ENCODE measurements at regions not wholly inside any gene's neighbourhood (a gene's known extent, or its start where the extent isn't known, plus 50 kb on each side); places are given as distances from the start of the nearest gene placed in this dataset.
"Not testable (repeated sequence)": the region's sequence is repeated elsewhere in the genome, so short reads cannot be mapped to it uniquely, and the experiment has no call there.

- no peak for DNase-seq (ENCODE audit: low spot score)
Observed at GRCh38 chr5:52255308-52255707, 532.4 kb upstream of the ITGA1 start.

GRCh38 chr5:52262844-52263243, 524.9 kb upstream of the ITGA1 start:
- DNase-seq (ENCODE audit: low spot score): no peak

GRCh38 chr5:52269401-52269800, 518.3 kb upstream of the ITGA1 start:
- DNase-seq (ENCODE audit: low spot score): no peak

- DNase-seq (ENCODE audit: low spot score): no peak
Observed at GRCh38 chr5:52269859-52270258, 517.9 kb upstream of the ITGA1 start.

- DNase-seq (ENCODE audit: low spot score): no peak
Observed at GRCh38 chr5:52275639-52276038, 512.1 kb upstream of the ITGA1 start.

- no peak for DNase-seq (ENCODE audit: low spot score)
Observed at GRCh38 chr5:52277101-52277500, 510.6 kb upstream of the ITGA1 start.

GRCh38 chr5:52282647-52283046, 505.1 kb upstream of the ITGA1 start:
- no peak for DNase-seq (ENCODE audit: low spot score)

GRCh38 chr5:52283221-52283620, 504.5 kb upstream of the ITGA1 start:
- DNase-seq (ENCODE audit: low spot score): no peak

- DNase-seq (ENCODE audit: low spot score): no peak
Observed at GRCh38 chr5:52300703-52301372, 486.9 kb upstream of the ITGA1 start.

GRCh38 chr5:52304816-52305215, 482.9 kb upstream of the ITGA1 start:
- not testable (repeated sequence) for DNase-seq (ENCODE audit: low spot score)

GRCh38 chr5:52328220-52328806, 459.4 kb upstream of the ITGA1 start:
- DNase-seq (ENCODE audit: low spot score): no peak

GRCh38 chr5:52331725-52332124, 456.0 kb upstream of the ITGA1 start:
- DNase-seq (ENCODE audit: low spot score): no peak

GRCh38 chr5:52334367-52334766, 453.3 kb upstream of the ITGA1 start:
- no peak for DNase-seq (ENCODE audit: low spot score)

- DNase-seq (ENCODE audit: low spot score): no peak
Observed at GRCh38 chr5:52339285-52339684, 448.4 kb upstream of the ITGA1 start.

- DNase-seq (ENCODE audit: low spot score): no peak
Observed at GRCh38 chr5:52342361-52342760, 445.4 kb upstream of the ITGA1 start.

GRCh38 chr5:52356311-52356918, 431.3 kb upstream of the ITGA1 start:
- no peak for DNase-seq (ENCODE audit: low spot score)

- no peak for DNase-seq (ENCODE audit: low spot score)
Observed at GRCh38 chr5:52359261-52359660, 428.5 kb upstream of the ITGA1 start.

GRCh38 chr5:52360985-52361384, 426.7 kb upstream of the ITGA1 start:
- DNase-seq (ENCODE audit: low spot score): no peak

- no peak for DNase-seq (ENCODE audit: low spot score)
Observed at GRCh38 chr5:52374286-52374685, 413.4 kb upstream of the ITGA1 start.

GRCh38 chr5:52375969-52376368, 411.7 kb upstream of the ITGA1 start:
- DNase-seq (ENCODE audit: low spot score): no peak

GRCh38 chr5:52376592-52376991, 411.1 kb upstream of the ITGA1 start:
- DNase-seq (ENCODE audit: low spot score): no peak

- no peak for DNase-seq (ENCODE audit: low spot score)
Observed at GRCh38 chr5:52378237-52378636, 409.5 kb upstream of the ITGA1 start.

GRCh38 chr5:52388349-52388748, 399.4 kb upstream of the ITGA1 start:
- no peak for DNase-seq (ENCODE audit: low spot score)

- DNase-seq (ENCODE audit: low spot score): no peak
Observed at GRCh38 chr5:52392321-52392720, 395.4 kb upstream of the ITGA1 start.

All from CD4-positive, alpha-beta T cell treated with Interleukin-6 at 100 ng/mL for 8 hours (primary cell).